ENCODE measurements at regions not wholly inside any gene's neighbourhood (a gene's known extent, or its start where the extent isn't known, plus 50 kb on each side); places are given as distances from the start of the nearest gene placed in this dataset.
A peak's percentile ranks its signal among the peaks of the same experiment; 100 is the strongest.

DNA sequence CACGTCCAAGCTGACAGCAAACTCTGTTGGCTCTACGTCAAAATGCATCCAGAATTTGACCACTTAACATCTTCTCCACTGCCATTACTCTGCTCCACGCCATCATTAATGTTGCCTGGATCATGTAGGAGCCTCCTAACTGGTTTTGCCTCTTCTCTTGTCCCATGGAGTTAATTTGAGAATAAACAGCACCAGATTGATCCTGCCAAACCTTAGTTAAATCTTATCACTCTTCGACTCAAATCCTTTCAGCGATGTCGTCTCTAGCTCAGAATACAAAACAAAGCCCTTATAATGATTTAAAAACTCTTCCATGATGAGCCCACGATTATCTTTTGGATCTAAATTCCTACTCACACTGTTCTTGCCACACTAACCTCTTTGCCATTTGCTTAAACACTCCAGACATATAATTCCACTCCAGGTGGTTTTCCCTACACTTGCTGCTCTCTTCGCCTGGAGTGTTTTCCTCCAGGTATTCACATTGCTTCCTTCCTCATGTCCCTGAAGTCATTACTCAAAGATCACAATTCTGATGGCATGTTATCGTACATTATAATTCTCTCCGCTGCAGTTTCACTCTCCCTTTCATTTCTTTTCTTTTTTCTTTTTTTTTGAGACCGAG lies 90.7 kb upstream of the KCNK2 start:
- TF ChIP-seq, protein P1, sequence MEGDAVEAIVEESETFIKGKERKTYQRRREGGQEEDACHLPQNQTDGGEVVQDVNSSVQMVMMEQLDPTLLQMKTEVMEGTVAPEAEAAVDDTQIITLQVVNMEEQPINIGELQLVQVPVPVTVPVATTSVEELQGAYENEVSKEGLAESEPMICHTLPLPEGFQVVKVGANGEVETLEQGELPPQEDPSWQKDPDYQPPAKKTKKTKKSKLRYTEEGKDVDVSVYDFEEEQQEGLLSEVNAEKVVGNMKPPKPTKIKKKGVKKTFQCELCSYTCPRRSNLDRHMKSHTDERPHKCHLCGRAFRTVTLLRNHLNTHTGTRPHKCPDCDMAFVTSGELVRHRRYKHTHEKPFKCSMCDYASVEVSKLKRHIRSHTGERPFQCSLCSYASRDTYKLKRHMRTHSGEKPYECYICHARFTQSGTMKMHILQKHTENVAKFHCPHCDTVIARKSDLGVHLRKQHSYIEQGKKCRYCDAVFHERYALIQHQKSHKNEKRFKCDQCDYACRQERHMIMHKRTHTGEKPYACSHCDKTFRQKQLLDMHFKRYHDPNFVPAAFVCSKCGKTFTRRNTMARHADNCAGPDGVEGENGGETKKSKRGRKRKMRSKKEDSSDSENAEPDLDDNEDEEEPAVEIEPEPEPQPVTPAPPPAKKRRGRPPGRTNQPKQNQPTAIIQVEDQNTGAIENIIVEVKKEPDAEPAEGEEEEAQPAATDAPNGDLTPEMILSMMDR (IDR thresholded peaks at IDR 0.05; ENCODE audit: extremely low read depth, missing control alignments) = no peak
- no peak for DNase-seq (ENCODE audit: low spot score)

DNA sequence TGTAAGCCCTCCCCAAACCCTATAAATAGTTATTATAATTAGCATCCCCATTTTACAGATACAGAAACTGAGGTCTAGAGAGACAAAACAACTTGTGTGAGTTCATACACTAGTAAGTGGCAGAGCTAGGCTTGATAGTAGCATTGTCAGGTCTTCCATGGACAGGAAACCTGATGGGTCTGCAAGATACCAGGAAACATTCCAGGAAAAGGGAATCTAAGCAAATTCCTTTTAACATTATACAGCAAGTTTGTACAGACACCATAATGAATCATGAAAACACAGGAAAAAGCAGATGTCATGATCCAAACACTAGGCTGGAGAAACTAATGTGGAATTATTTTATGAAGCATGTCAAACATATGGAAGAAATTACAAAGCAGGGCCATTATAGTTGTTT lies 89.1 kb upstream of the KCNK2 start:
- DNase-seq (ENCODE audit: low spot score) = no peak

DNA sequence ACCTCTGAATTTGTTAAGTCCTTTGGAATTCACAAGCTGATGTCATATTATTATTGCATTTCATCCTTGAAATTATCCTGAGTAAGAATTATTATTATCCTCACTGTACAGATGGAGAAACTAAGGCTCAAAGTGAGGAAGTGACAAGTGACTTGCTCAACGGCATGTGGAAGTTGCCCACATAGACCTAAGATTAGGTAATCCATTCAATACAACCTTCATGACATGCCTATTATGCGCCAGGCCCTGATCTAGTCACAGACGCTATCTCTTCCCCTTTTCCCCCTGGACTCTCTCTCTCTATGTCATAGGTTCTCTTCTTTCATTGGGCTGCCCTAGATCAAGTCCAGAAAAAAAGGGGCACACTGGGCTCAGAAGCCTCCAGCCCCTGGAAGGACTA lies 84.9 kb upstream of the KCNK2 start:
- DNase-seq (ENCODE audit: low spot score) = no peak
- TF ChIP-seq, protein P1 (IDR thresholded peaks at IDR 0.05; ENCODE audit: extremely low read depth, missing control alignments) = no peak

More for the DNA sequence above, 89.1 kb upstream of the KCNK2 start:
- TF ChIP-seq, protein P1 (IDR thresholded peaks at IDR 0.05; ENCODE audit: extremely low read depth, missing control alignments) = no peak

DNA sequence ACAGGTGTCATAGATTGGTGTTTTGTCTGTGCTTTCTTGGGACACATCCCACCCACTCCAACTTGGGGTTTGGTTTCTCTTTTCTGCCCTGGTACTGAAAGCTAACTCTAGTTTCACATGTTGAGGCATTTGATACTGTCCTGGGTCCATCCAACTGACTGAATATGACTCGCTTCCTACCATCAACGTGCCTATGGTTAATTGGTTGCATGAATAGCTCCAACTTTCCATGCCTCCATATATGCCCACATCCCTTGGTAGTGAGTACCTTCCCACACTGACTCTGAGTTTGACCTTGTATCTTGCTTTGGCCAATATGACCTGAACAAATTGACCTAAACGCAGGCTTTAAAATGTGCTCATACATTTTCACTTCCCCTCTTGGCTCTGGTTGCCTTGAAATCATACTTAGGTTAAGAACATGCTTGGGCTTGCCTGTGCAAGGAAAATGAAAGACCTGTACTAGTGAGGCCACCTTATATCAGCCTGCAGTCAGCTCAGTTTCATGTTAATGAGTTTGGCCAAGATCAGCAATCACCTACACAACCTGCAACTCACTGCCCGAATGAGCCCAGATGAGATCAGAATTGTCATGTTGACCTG lies 81.0 kb upstream of the KCNK2 start:
- TF ChIP-seq, protein P1 (IDR thresholded peaks at IDR 0.05; ENCODE audit: extremely low read depth, missing control alignments) = no peak
- DNase-seq (ENCODE audit: low spot score) = peak; percentile 45

DNA sequence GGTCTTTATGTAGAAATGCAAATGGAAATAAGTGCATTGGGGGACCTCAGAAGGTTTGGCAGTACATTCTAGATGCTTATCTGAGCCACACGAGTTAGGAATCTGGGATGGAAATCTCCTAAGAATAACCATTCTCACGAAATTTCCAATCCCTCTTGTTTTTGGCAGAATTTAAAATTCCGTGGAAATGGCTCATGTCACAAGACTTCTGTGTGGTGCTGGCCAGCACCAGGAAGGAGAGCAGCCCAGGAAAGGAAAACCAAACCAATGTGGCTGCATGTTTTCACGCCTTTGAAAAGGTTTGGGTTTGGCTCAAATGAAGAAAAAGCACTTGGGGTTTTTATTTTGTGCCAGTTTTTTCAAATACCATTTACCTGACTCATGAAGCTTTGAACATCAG lies 80.1 kb upstream of the KCNK2 start:
- DNase-seq (ENCODE audit: low spot score) = no peak
- TF ChIP-seq, protein P1 (IDR thresholded peaks at IDR 0.05; ENCODE audit: extremely low read depth, missing control alignments) = no peak

DNA sequence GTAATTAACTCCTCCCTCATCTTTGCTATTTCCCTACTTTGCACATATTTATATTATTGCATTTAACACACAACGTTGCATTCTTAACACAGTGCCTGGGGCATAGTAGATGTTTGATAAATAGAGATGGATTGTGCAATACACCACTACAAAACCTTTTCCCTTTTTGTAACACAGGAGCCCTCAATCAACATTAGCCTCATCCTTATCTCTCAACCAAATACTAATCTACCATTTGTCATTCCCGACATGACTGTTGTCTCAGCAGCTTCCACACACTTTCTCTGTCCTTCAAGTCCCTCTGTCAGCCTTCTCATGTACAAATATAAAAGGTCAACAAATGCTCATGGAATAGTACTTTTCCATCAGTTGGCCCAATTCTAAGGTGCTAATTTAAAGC lies 78.9 kb upstream of the KCNK2 start:
- no peak for DNase-seq (ENCODE audit: low spot score)
- TF ChIP-seq, protein P1 (IDR thresholded peaks at IDR 0.05; ENCODE audit: extremely low read depth, missing control alignments) = no peak

DNA sequence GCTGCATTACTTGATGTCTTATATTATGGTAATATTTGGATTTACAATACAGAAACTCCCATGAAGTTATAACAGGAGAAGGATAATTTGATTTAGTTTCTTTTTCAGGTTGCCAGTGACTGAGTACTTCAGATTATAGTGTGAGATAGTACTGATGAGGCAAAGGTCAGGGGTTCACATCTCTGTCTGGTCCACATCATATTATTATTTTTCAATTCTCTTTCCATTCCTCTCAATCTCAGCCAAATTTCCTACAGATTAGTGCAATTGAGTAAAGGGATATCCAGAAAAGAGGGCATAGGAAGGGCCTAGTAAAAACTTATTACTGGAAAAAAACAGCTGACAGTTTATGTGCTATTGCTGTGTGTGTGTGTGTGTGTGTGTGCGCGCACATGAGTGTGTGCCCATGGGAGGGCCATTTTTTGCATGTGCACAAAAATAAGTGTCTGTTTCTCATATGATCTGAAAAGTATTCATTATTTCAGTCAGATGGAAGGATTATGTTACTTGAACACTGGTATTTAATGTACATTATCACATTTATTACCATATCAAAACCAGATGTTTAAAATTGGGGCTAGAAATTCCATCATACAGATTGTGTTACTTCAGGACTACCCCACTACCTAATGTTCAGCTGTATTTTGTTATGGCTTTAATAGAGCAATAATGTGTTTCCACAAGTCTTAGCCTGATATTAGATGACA lies 78.3 kb upstream of the KCNK2 start:
- TF ChIP-seq, protein P1 (IDR thresholded peaks at IDR 0.05; ENCODE audit: extremely low read depth, missing control alignments) = no peak
- DNase-seq (ENCODE audit: low spot score) = no peak

All from GM20000 (cell line).